Mesenchymal stem cell (in vitro differentiated cells and primary cell): ENCODE measurements at regions not wholly inside any gene's neighbourhood (a gene's known extent, or its start where the extent isn't known, plus 50 kb on each side); places are given as distances from the start of the nearest gene placed in this dataset.
A peak's percentile ranks its signal among the peaks of the same experiment; 100 is the strongest.

Source experiments
- DNase-seq: peaks from one replicate; pipeline ENCODE4 v3.0.0-alpha.2; 2013
- H2AFZ ChIP-seq: one replicate; pipeline ENCODE4 v1.6.1; 2013; ENCODE audit warnings: low read depth, mild to moderate bottlenecking, control low read depth, inconsistent platforms, low read length, moderate library complexity
- H2AK5ac ChIP-seq: 2 replicates; pipeline ENCODE4 v1.6.1; 2013; ENCODE audit warnings: low read length, moderate library complexity, mild to moderate bottlenecking, inconsistent platforms; ENCODE audit not compliant: severe bottlenecking
- H2BK120ac ChIP-seq: one replicate; pipeline ENCODE4 v1.6.1; 2013; ENCODE audit warnings: low read depth, mild to moderate bottlenecking, inconsistent platforms, low read length, moderate library complexity
- H2BK12ac ChIP-seq, 2 experiments: one replicate each; pipeline ENCODE4 v1.6.1; 2013; ENCODE audit warnings: inconsistent platforms in 2 of 2, low read length in 2 of 2, mild to moderate bottlenecking in 2 of 2, moderate library complexity in 2 of 2, control low read depth in 1 of 2
- H2BK15ac ChIP-seq: one replicate; pipeline ENCODE4 v1.6.1; 2013; ENCODE audit warnings: mild to moderate bottlenecking, low read depth, inconsistent platforms; ENCODE audit not compliant: poor library complexity, severe bottlenecking
- H2BK5ac ChIP-seq: 2 replicates; pipeline ENCODE4 v1.6.1; 2013; ENCODE audit warnings: low read depth, mild to moderate bottlenecking, low read length, control low read depth, inconsistent platforms; ENCODE audit not compliant: poor library complexity, severe bottlenecking
- H3K14ac ChIP-seq, 2 experiments: one replicate each; pipeline ENCODE4 v1.6.1; 2013; ENCODE audit warnings: inconsistent platforms in 2 of 2, low read length in 2 of 2, control low read depth in 1 of 2, mild to moderate bottlenecking in 1 of 2, moderate library complexity in 1 of 2
- H3K18ac ChIP-seq, 2 experiments: one replicate each; pipeline ENCODE4 v1.6.1; 2013; ENCODE audit warnings: inconsistent platforms in 2 of 2, low read length in 2 of 2, control low read depth in 1 of 2, low read depth in 1 of 2, mild to moderate bottlenecking in 1 of 2
- H3K23ac ChIP-seq, 2 experiments: one replicate each; pipeline ENCODE4 v1.6.1; 2013; ENCODE audit warnings: inconsistent platforms in 2 of 2, low read length in 2 of 2, mild to moderate bottlenecking in 2 of 2, moderate library complexity in 2 of 2, control low read depth in 1 of 2
- H3K27ac ChIP-seq: 2 replicates; pipeline ENCODE4 v1.5.1; 2013; ENCODE audit warnings: mild to moderate bottlenecking, moderate library complexity, low read length, control low read depth, inconsistent platforms; ENCODE audit not compliant: poor library complexity, severe bottlenecking
- H3K27me3 ChIP-seq, 2 experiments: 2 replicates each; pipeline versions ENCODE4 v1.6.1 to v1.7.0; 2013; ENCODE audit warnings: low read length in 2 of 2, mild to moderate bottlenecking in 2 of 2, moderate library complexity in 2 of 2, control low read depth in 1 of 2, inconsistent platforms in 1 of 2; ENCODE audit not compliant: control insufficient read depth in 1 of 2, insufficient read depth in 1 of 2
- H3K36me3 ChIP-seq, 2 experiments: 2 replicates each; pipeline versions ENCODE4 v1.6.1 to v1.7.0; 2013; ENCODE audit warnings: low read length in 2 of 2, control low read depth in 1 of 2, inconsistent platforms in 1 of 2, low read depth in 1 of 2, mild to moderate bottlenecking in 1 of 2; ENCODE audit not compliant: insufficient read depth in 2 of 2, control insufficient read depth in 1 of 2
- H3K4ac ChIP-seq, 2 experiments: one replicate each; pipeline ENCODE4 v1.6.1; 2013; ENCODE audit warnings: inconsistent platforms in 2 of 2, low read length in 2 of 2, mild to moderate bottlenecking in 2 of 2, moderate library complexity in 2 of 2, control low read depth in 1 of 2, low read depth in 1 of 2
- H3K4me1 ChIP-seq: 2 replicates; pipeline ENCODE4 v1.6.1; 2013; ENCODE audit warnings: low read depth, low read length, control low read depth; ENCODE audit not compliant: control insufficient read depth, insufficient read depth
- H3K4me2 ChIP-seq: 2 replicates; pipeline ENCODE4 v1.6.1; 2013; ENCODE audit warnings: low read length, mild to moderate bottlenecking, inconsistent platforms; ENCODE audit not compliant: poor library complexity, severe bottlenecking
- H3K4me3 ChIP-seq, 2 experiments: 2 replicates each; pipeline versions ENCODE4 v1.5.1 to v1.7.0; 2013; ENCODE audit warnings: low read length in 2 of 2, mild to moderate bottlenecking in 2 of 2, control low read depth in 1 of 2, low read depth in 1 of 2; ENCODE audit not compliant: insufficient read depth in 1 of 2
- H3K79me1 ChIP-seq: replicated peaks from 2 replicates; pipeline ENCODE4 v1.6.1; 2013; ENCODE audit warnings: mild to moderate bottlenecking, control low read depth, low read length, inconsistent platforms; ENCODE audit not compliant: poor library complexity, severe bottlenecking
- H3K9ac ChIP-seq: 2 replicates; pipeline ENCODE4 v1.7.0; 2013; ENCODE audit warnings: mild to moderate bottlenecking, low read length, moderate library complexity
- H3K9me3 ChIP-seq: 2 replicates; pipeline ENCODE4 v1.7.0; 2013; ENCODE audit warnings: mild to moderate bottlenecking, low read length; ENCODE audit not compliant: control insufficient read depth
- H4K8ac ChIP-seq: one replicate; pipeline ENCODE4 v1.6.1; 2013; ENCODE audit warnings: inconsistent platforms, mild to moderate bottlenecking, low read length, moderate library complexity
- H4K91ac ChIP-seq: one replicate; pipeline ENCODE4 v1.6.1; 2013; ENCODE audit warnings: mild to moderate bottlenecking, low read length, inconsistent platforms
- WGBS: methylation state at CpG from one replicate; pipeline ENCODE4 v1.1.7; 2013; ENCODE audit warnings: mixed read lengths; 5-methylcytosine and 5-hydroxymethylcytosine counted together

DNA sequence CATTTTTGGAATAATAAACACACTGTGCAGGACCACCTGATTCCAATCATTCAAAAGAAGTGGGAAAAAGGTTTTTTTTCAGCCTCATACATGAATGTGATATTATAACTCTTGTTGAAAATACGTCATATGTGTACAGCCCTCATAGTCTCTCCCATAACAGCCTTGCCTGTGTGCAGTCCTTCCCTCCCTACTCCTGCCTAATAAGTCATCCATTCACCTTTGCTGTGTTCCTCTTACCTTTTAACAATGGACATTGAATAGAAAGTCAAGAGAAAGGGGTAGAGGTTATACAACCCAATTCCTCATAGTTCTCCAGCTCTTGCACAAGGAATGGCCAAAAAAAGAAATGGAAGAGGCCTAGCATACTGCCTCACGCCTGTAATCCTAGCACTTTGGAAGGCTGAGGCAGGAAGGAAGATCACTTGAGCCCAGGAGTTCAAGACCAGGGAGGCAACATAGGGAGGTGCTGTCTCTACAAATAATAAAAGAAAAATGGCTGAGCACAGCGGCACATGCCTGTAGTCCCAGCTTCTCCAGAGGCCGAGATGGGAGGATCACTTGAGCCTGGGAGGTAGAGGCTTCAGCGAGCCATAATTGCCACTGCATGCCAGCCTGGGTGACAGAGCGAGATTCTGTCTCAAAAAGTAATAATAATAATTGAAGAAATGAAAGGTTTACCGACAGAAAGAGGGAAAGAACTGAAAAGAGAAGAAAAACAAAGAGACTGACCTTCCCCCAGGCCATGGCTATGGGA lies 356.1 kb upstream of the KIF2A start:
- no peak overlapping the region for H4K91ac ChIP-seq
- no peak overlapping the region for H2BK15ac ChIP-seq
- 91% methylated on average over 7 of the region's 7 CpGs for WGBS

DNA sequence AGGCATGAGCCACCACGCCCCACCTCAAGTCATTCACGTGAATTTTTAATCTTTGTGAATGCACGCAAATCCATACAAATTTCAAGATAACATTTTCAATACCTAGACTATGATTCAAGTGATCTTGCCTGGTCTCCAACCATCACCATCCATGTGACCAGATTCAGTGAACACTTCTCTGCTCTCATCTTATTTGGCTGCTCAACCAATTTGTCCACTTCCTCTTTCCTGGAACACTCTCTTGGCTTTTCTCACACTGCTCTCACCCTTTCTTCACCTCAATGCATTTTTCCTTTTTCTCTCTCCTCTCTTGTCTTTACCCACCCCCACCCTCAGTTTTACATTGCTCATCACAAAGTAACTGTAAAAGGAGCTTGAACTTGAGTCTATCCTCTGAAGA lies 354.7 kb upstream of the KIF2A start:
- no peak overlapping the region for H3K18ac ChIP-seq
- H3K14ac ChIP-seq = no peak overlapping the region
- H3K9me3 ChIP-seq = no peaks in the 10 kb centered on the region
- no peak overlapping the region for H2AFZ ChIP-seq
- H2BK15ac ChIP-seq = no peak overlapping the region
- no peak overlapping the region for H2BK5ac ChIP-seq
- H3K79me1 ChIP-seq = no peaks in the 10 kb centered on the region
- H2BK12ac ChIP-seq = no peak overlapping the region
- H4K8ac ChIP-seq = no peak overlapping the region
- H3K27ac ChIP-seq = no peak overlapping the region
- no peak overlapping the region for H3K4me2 ChIP-seq
- no peak overlapping the region for H2BK120ac ChIP-seq
- H3K36me3 ChIP-seq = no peaks in the 10 kb centered on the region
- 91% methylated on average over 3 of the region's 3 CpGs for WGBS
- no peak overlapping the region for H2AK5ac ChIP-seq
- H3K4ac ChIP-seq = no peak overlapping the region
- peaks cover 3 to 8% of the 10 kb centered on the region in 2 experiments for H3K27me3 ChIP-seq
- H3K9ac ChIP-seq = no peak overlapping the region
- H3K4me1 ChIP-seq = no peaks in the 10 kb centered on the region
- DNase-seq = no peak
- no peak overlapping the region for H3K4me3 ChIP-seq
- H3K23ac ChIP-seq = no peak overlapping the region
- H4K91ac ChIP-seq = no peak overlapping the region

More for the DNA sequence above, 356.1 kb upstream of the KIF2A start:
- Histone ChIP-seq H2BK12ac (no peak overlapping the region), H3K4me3 (no peak overlapping the region), H2BK120ac (no peak overlapping the region), H2AK5ac (no peak overlapping the region), H3K14ac (no peak overlapping the region), H3K79me1 (no peaks in the 10 kb centered on the region), H3K36me3 (no peaks in the 10 kb centered on the region), H3K23ac (no peak overlapping the region), H3K27me3 (peaks cover 8 to 11% of the 10 kb centered on the region in 2 experiments), H2BK5ac (no peak overlapping the region), H3K4me2 (no peak overlapping the region), H3K9me3 (no peaks in the 10 kb centered on the region), H3K27ac (no peak overlapping the region), H3K18ac (no peak overlapping the region), H3K4ac (no peak overlapping the region), H3K4me1 (no peaks in the 10 kb centered on the region), H3K9ac (no peak overlapping the region), H2AFZ (no peak overlapping the region), H4K8ac (no peak overlapping the region)
- no peak for DNase-seq

DNA sequence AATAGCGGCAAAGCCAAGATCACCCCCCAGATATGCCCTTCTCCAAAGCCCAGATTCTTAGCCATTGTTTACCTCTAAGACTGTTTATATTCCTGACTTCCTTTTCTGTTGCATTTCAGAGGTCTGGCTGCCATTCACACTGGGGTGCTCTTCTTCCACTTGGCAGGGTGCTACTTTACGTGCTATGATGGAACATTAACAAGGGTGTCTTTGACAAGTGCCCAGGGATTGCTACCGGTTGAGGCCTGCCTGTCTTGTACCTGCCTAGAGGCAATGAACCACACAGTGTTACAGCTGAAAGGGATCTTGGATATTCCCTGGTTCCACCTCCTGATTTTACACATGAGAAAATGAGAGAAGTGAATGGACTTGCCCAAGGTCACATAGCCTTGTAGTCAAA lies 352.1 kb upstream of the KIF2A start:
- no peak overlapping the region for H2BK120ac ChIP-seq
- no peaks in the 10 kb centered on the region for H3K79me1 ChIP-seq
- H3K4me3 ChIP-seq = no peak overlapping the region
- no peaks in the 10 kb centered on the region for H3K9me3 ChIP-seq
- H3K18ac ChIP-seq = no peak overlapping the region
- no peak overlapping the region for H3K14ac ChIP-seq
- no peak overlapping the region for H2BK5ac ChIP-seq
- DNase-seq = no peak
- H2AK5ac ChIP-seq = no peak overlapping the region
- H3K23ac ChIP-seq = no peak overlapping the region
- no peaks in the 10 kb centered on the region for H3K27me3 ChIP-seq
- no peak overlapping the region for H2BK12ac ChIP-seq
- no peak overlapping the region for H3K4me2 ChIP-seq
- H4K91ac ChIP-seq = no peak overlapping the region
- no peak overlapping the region for H2BK15ac ChIP-seq
- H3K4me1 ChIP-seq = no peaks in the 10 kb centered on the region
- H3K9ac ChIP-seq = no peak overlapping the region
- H3K4ac ChIP-seq = no peak overlapping the region
- no peaks in the 10 kb centered on the region for H3K36me3 ChIP-seq
- WGBS = 87% methylated on average over 3 of the region's 3 CpGs
- H2AFZ ChIP-seq = no peak overlapping the region
- no peak overlapping the region for H3K27ac ChIP-seq
- no peak overlapping the region for H4K8ac ChIP-seq

DNA sequence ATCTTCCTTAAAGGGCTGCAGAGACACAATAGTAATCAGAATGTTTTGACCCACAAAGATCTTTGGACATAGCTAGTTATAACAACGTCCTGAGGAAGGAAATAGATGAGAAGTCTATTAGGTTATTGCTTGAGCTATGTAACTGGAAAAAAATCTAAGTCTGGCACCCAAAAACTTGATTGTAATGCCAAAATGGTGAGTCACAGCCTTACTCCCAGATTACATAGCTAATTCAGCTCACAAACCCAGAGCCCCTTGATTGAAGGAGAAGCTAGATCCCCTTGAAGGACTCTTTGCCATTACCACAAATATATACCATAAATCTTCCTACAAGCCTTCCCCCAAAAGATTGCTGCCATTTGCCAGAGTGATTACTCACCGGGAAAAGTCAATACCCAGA lies 341.8 kb upstream of the KIF2A start:
- H3K9me3 ChIP-seq = no peaks in the 10 kb centered on the region
- no peak overlapping the region for H3K4me2 ChIP-seq
- no peak overlapping the region for H2BK15ac ChIP-seq
- no peak overlapping the region for H2BK5ac ChIP-seq
- H3K23ac ChIP-seq = no peak overlapping the region
- no peak overlapping the region for H3K4ac ChIP-seq
- H3K9ac ChIP-seq = no peak overlapping the region
- no peak overlapping the region for H3K27ac ChIP-seq
- H2BK120ac ChIP-seq = no peak overlapping the region
- H4K91ac ChIP-seq = no peak overlapping the region
- peak; percentile 41 for DNase-seq
- H3K79me1 ChIP-seq = no peaks in the 10 kb centered on the region
- no peaks in the 10 kb centered on the region for H3K27me3 ChIP-seq
- H3K18ac ChIP-seq = no peak overlapping the region
- H3K14ac ChIP-seq = no peak overlapping the region
- no peak overlapping the region for H4K8ac ChIP-seq
- H3K4me1 ChIP-seq = no peaks in the 10 kb centered on the region
- H2AK5ac ChIP-seq = no peak overlapping the region
- no peaks in the 10 kb centered on the region for H3K36me3 ChIP-seq
- H2AFZ ChIP-seq = no peak overlapping the region
- no peak overlapping the region for H3K4me3 ChIP-seq
- H2BK12ac ChIP-seq = peak overlapping the region in 1 of 2 experiments; percentile 46
- WGBS = 5% methylated on average over 1 of the region's 2 CpGs
